Esophagus muscularis mucosa (tissue), 3 donors: ENCODE measurements at regions not wholly inside any gene's neighbourhood (a gene's known extent, or its start where the extent isn't known, plus 50 kb on each side); places are given as distances from the start of the nearest gene placed in this dataset.

Experiments used
- POLR2A ChIP-seq: fragments of 450-650 bp; IDR thresholded peaks from one replicate; pipeline ENCODE4 v1.6.1; 2017; ENCODE audit warnings: antibody characterized with exemption, moderate library complexity, mild to moderate bottlenecking, low read depth
- POLR2AphosphoS5 ChIP-seq, 2 donors: sonication (generic); formaldehyde crosslinking; IDR thresholded peaks; one replicate each; pipeline ENCODE4 v1.6.1; 2017; ENCODE audit warnings: antibody characterized with exemption in 2 of 2
- TF ChIP-seq, protein P1 (sequence below), 3 experiments: fragments of 200-600 bp in 2 of 3; fragments of 450-650 bp in 1 of 3; sonication (generic) in 2 of 3; IDR thresholded peaks; one replicate each; pipeline ENCODE4 v1.5.1; 2017 to 2019; ENCODE audit warnings: antibody characterized with exemption in 3 of 3, mild to moderate bottlenecking in 2 of 3, moderate library complexity in 1 of 3

DNA sequence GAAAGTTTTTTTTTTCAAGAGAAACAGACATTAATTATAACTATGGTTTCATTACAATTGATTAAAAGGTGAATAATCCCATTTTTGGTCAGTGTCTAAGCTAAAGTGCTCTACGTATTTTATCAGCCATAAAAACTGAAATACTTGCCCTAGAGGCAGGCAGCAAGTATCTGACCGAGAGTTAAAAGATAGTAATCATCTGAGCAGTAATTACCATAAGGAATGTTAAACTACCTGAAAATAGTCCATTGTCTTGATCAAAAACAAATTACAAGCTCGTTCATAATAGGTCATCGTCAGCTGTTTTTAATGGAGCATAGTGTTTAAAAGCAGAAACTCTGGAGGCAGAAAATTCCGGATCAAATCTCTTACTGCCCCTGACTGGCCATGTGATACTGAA lies 105.7 kb upstream of the ZEB2 start:
- TF ChIP-seq, protein P1, sequence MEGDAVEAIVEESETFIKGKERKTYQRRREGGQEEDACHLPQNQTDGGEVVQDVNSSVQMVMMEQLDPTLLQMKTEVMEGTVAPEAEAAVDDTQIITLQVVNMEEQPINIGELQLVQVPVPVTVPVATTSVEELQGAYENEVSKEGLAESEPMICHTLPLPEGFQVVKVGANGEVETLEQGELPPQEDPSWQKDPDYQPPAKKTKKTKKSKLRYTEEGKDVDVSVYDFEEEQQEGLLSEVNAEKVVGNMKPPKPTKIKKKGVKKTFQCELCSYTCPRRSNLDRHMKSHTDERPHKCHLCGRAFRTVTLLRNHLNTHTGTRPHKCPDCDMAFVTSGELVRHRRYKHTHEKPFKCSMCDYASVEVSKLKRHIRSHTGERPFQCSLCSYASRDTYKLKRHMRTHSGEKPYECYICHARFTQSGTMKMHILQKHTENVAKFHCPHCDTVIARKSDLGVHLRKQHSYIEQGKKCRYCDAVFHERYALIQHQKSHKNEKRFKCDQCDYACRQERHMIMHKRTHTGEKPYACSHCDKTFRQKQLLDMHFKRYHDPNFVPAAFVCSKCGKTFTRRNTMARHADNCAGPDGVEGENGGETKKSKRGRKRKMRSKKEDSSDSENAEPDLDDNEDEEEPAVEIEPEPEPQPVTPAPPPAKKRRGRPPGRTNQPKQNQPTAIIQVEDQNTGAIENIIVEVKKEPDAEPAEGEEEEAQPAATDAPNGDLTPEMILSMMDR (IDR thresholded peaks at IDR 0.05), result no peak
- no peak for TF ChIP-seq POLR2AphosphoS5 (IDR thresholded peaks at IDR 0.05)
- TF ChIP-seq POLR2A, result no peak
